GM23248 (cell line): ENCODE measurements at regions not wholly inside any gene's neighbourhood (a gene's known extent, or its start where the extent isn't known, plus 50 kb on each side); places are given as distances from the start of the nearest gene placed in this dataset.
"Not testable (repeated sequence)": the region's sequence is repeated elsewhere in the genome, so short reads cannot be mapped to it uniquely, and the experiment has no call there.

Experiments
- DNase-seq: peaks from one replicate; pipeline ENCODE4 v3.0.0-alpha.2; 2015
- H2AFZ ChIP-seq: fragments of 200-600 bp; sonication (generic); 2 replicates; pipeline ENCODE4 v1.6.1; 2016; ENCODE audit warnings: antibody characterized with exemption
- H3F3A ChIP-seq: fragments of 200-600 bp; sonication (generic); 2 replicates; pipeline ENCODE4 v1.6.1; 2016; ENCODE audit warnings: mild to moderate bottlenecking, antibody characterized with exemption, mixed run types; ENCODE audit not compliant: insufficient read depth
- H3K27ac ChIP-seq: fragments of 200-600 bp; sonication (generic); 2 replicates; pipeline ENCODE4 v1.5.1; 2016; ENCODE audit warnings: mild to moderate bottlenecking
- H3K27me3 ChIP-seq: fragments of 200-600 bp; sonication (generic); replicated peaks from 2 replicates; pipeline ENCODE4 v1.6.1; 2016; ENCODE audit warnings: mild to moderate bottlenecking; ENCODE audit not compliant: insufficient read depth
- H3K36me3 ChIP-seq: fragments of 200-600 bp; sonication (generic); 2 replicates; pipeline ENCODE4 v1.6.1; 2016; ENCODE audit warnings: low read depth, mild to moderate bottlenecking
- H3K4me1 ChIP-seq: fragments of 200-600 bp; sonication (generic); 2 replicates; pipeline ENCODE4 v1.6.1; 2016; ENCODE audit warnings: mild to moderate bottlenecking; ENCODE audit not compliant: insufficient read depth
- H3K4me2 ChIP-seq: fragments of 200-600 bp; sonication (generic); one replicate; pipeline ENCODE4 v1.6.1; 2016; ENCODE audit warnings: mild to moderate bottlenecking; ENCODE audit not compliant: unreplicated experiment
- H3K4me3 ChIP-seq: fragments of 200-600 bp; sonication (generic); 2 replicates; pipeline ENCODE4 v1.5.1; 2016; ENCODE audit warnings: mild to moderate bottlenecking
- H3K79me2 ChIP-seq: fragments of 200-600 bp; sonication (generic); 2 replicates; pipeline ENCODE4 v1.6.1; 2016; ENCODE audit warnings: mild to moderate bottlenecking; ENCODE audit not compliant: insufficient read depth
- H3K9ac ChIP-seq: fragments of 200-600 bp; sonication (generic); 2 replicates; pipeline ENCODE4 v1.6.1; 2016; ENCODE audit warnings: mild to moderate bottlenecking
- H3K9me2 ChIP-seq: fragments of 200-600 bp; sonication (generic); 2 replicates; pipeline ENCODE4 v1.6.1; 2016; ENCODE audit warnings: mixed run types, mild to moderate bottlenecking, moderate library complexity; ENCODE audit not compliant: insufficient read depth
- H3K9me3 ChIP-seq: fragments of 200-600 bp; sonication (generic); one replicate; pipeline ENCODE4 v1.6.1; 2017; ENCODE audit warnings: low read depth
- H4K20me1 ChIP-seq: fragments of 200-600 bp; sonication (generic); 2 replicates; pipeline ENCODE4 v1.6.0; 2016; ENCODE audit not compliant: insufficient read depth
- WGBS, 2 experiments: methylation state at CpG; one replicate each; pipeline ENCODE4 v1.1.6; 2015 to 2017; ENCODE audit warnings: low lambda C conversion rate in 2 of 2, low coverage in 1 of 2; ENCODE audit errors: missing lambda C conversion rate in 2 of 2; 5-methylcytosine and 5-hydroxymethylcytosine counted together
- in situ Hi-C: fragments of 300-500 bp; cut with MboI; formaldehyde crosslinking; loops from 2 replicates; pipeline ENCODE4 v1.15.0; 2020

GRCh38 chr16:70037913-70038312 lies 76.2 kb upstream of the PDPR start:
- WGBS, 2 experiments: 100% methylated on average over 1 of the region's 3 CpGs
- H3K9ac ChIP-seq, H4K20me1 ChIP-seq, H3F3A ChIP-seq, H2AFZ ChIP-seq, H3K4me1 ChIP-seq, H3K4me3 ChIP-seq, H3K4me2 ChIP-seq, H3K27ac ChIP-seq, H3K27me3 ChIP-seq, H3K9me2 ChIP-seq, DNase-seq, H3K9me3 ChIP-seq, in situ Hi-C loops: not testable (repeated sequence)
- Histone ChIP-seq H3K36me3 (peaks cover 11% of the 10 kb centered on the region), H3K79me2 (peaks cover 30% of the 10 kb centered on the region)

DNA sequence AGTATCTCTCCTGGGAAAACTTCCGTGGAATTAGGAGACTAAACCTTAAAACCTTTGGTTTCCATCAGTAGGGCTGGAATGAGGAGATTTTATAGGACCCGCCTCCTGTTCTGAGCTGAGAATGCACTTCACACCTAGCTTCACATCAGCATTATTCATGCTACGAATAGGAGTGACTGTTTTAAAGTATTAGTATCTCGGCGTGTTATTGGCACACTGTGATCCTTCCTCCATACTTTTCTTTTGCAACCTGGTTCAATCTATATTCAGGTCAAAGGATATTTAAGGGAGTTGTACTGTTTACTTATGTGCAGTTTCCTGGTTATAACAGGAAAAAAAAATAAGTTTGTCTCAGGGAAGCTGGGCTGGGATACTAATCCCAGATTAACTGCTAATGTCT lies 73.6 kb upstream of the PDPR start:
- H3K9me2 ChIP-seq, H3K9ac ChIP-seq, in situ Hi-C loops, H2AFZ ChIP-seq, H3K9me3 ChIP-seq, H3F3A ChIP-seq, H3K27ac ChIP-seq, H4K20me1 ChIP-seq, H3K27me3 ChIP-seq, H3K4me2 ChIP-seq, DNase-seq, H3K4me3 ChIP-seq, H3K4me1 ChIP-seq, H3K36me3 ChIP-seq: not testable (repeated sequence)
- 94 to 96% methylated on average over 5 of the region's 5 CpGs for WGBS, 2 experiments
- H3K79me2 ChIP-seq: peaks cover 51% of the 10 kb centered on the region

GRCh38 chr16:70043538-70044067 lies 70.5 kb upstream of the PDPR start:
- 91 to 96% methylated on average over 7 of the region's 7 CpGs for WGBS, 2 experiments
- H3K36me3 ChIP-seq, H4K20me1 ChIP-seq, H3K4me3 ChIP-seq, H3K4me2 ChIP-seq, H3K27ac ChIP-seq, H3K27me3 ChIP-seq, H3K9ac ChIP-seq, H3K9me2 ChIP-seq, in situ Hi-C loops, H3F3A ChIP-seq, H3K4me1 ChIP-seq, H2AFZ ChIP-seq, H3K9me3 ChIP-seq: not testable (repeated sequence)
- H3K79me2 ChIP-seq: peaks cover 79% of the 10 kb centered on the region
- DNase-seq: peak; percentile 14

GRCh38 chr16:70046560-70046959 lies 67.6 kb upstream of the PDPR start:
- H3F3A ChIP-seq, H4K20me1 ChIP-seq, H3K9me2 ChIP-seq, H3K4me1 ChIP-seq, H3K27me3 ChIP-seq, in situ Hi-C loops, H3K4me3 ChIP-seq, H3K9me3 ChIP-seq, H3K27ac ChIP-seq, H2AFZ ChIP-seq, DNase-seq, H3K36me3 ChIP-seq, H3K4me2 ChIP-seq, H3K9ac ChIP-seq: not testable (repeated sequence)
- 65 to 98% methylated on average over 3 of the region's 3 CpGs for whole genome bisulfite sequencing, 2 experiments
- peaks cover 78% of the 10 kb centered on the region for H3K79me2 ChIP-seq

GRCh38 chr16:70048083-70048482 lies 66.0 kb upstream of the PDPR start:
- DNase-seq, H3K27ac ChIP-seq, H4K20me1 ChIP-seq, H3K9me2 ChIP-seq, H3K4me3 ChIP-seq, H3K27me3 ChIP-seq, H3K9me3 ChIP-seq, in situ Hi-C loops, H3K9ac ChIP-seq, H2AFZ ChIP-seq, H3K4me1 ChIP-seq, H3F3A ChIP-seq, H3K36me3 ChIP-seq, H3K4me2 ChIP-seq: not testable (repeated sequence)
- WGBS, 2 experiments: 62 to 70% methylated on average over 3 of the region's 3 CpGs
- peaks cover 68% of the 10 kb centered on the region for H3K79me2 ChIP-seq

DNA sequence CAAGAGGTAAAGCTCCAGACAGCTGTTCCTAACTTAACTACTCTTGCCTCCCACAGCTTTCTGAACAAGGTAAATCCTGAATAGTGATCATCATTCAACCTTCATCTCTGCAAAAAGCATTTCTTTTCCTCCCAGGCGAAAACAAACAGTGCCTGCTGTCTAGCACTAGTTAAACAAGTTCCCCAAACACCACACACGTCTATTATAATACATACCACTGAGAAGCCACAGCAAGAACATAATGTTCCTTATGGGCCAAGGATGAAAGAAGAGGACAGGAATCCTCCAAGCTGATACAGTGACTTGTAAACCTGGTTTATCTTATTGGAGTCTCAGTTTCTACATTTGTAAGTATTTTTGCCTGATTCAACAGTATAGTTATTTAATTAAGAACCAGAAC lies 56.1 kb upstream of the PDPR start:
- H2AFZ ChIP-seq, H3K4me1 ChIP-seq, H3K4me3 ChIP-seq, in situ Hi-C loops, H4K20me1 ChIP-seq, H3K27ac ChIP-seq, H3K27me3 ChIP-seq, H3F3A ChIP-seq, H3K36me3 ChIP-seq, H3K9me3 ChIP-seq, H3K4me2 ChIP-seq, H3K9ac ChIP-seq, DNase-seq, H3K9me2 ChIP-seq: not testable (repeated sequence)
- WGBS, 2 experiments: 40% methylated on average over 1 of the region's 2 CpGs; no CpG with 5 or more reads in 1 of the 2 experiments
- peaks cover 95% of the 10 kb centered on the region for H3K79me2 ChIP-seq

GRCh38 chr16:70059429-70059828 lies 54.7 kb upstream of the PDPR start:
- H2AFZ ChIP-seq, H3F3A ChIP-seq, H3K36me3 ChIP-seq, H3K27ac ChIP-seq, H3K4me3 ChIP-seq, H3K27me3 ChIP-seq, DNase-seq, in situ Hi-C loops, H3K9me2 ChIP-seq, H3K4me1 ChIP-seq, H3K4me2 ChIP-seq, H3K9ac ChIP-seq, H3K9me3 ChIP-seq: not testable (repeated sequence)
- Histone ChIP-seq H3K79me2 (peaks cover 95% of the 10 kb centered on the region), H4K20me1 (peaks cover 16% of the 10 kb centered on the region; the same call in 1 of the 2 replicates)
- WGBS, 2 experiments: 93 to 99% methylated on average over 3 of the region's 3 CpGs

- Histone ChIP-seq H3K4me1 (peaks cover 11% of the 10 kb centered on the region), H3K79me2 (peaks cover 94% of the 10 kb centered on the region), H4K20me1 (peaks cover 16% of the 10 kb centered on the region; the same call in 1 of the 2 replicates)
- H3K27me3 ChIP-seq, H3K4me3 ChIP-seq, H2AFZ ChIP-seq, H3K9ac ChIP-seq, H3K9me2 ChIP-seq, in situ Hi-C loops, H3K27ac ChIP-seq, DNase-seq, H3K9me3 ChIP-seq, H3F3A ChIP-seq, H3K4me2 ChIP-seq, H3K36me3 ChIP-seq: not testable (repeated sequence)
- 71 to 72% methylated on average over 8 of the region's 8 CpGs for WGBS, 2 experiments
Observed at GRCh38 chr16:70060521-70061027, 53.6 kb upstream of the PDPR start.
